ENCODE measurements at regions not wholly inside any gene's neighbourhood (a gene's known extent, or its start where the extent isn't known, plus 50 kb on each side); places are given as distances from the start of the nearest gene placed in this dataset.

DNA sequence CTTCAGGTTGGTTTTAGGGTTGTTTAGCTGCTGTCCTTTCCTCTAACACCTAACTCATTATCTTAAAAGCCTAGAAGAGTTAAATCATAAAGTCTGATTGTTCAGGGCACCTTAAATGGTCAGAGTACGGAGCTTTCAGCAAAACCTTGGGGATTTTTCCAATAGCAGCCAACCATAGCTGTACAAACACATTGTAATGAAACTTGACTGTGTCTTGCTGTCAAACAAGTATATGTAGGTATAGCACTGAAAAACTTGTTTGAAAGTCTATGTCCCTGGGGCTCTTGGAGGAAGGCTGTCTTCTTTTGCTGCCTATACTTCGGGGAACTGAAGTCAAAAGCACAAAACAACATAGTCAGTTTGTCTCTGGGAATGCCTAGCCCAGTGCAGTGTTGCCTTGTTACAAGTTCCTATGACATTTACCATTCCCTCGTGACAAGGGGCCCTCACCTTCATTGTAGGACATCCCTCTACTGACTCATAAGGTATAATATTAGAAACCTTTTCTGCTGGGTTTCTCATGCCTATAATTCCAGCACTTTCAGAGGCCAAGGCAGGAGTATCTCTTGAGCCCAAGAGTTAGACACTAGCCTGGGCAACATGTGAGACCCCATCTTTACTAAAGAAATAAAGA lies 474.5 kb upstream of the NBEA start:
- no peak for DNase-seq (ENCODE audit: low read depth)

DNA sequence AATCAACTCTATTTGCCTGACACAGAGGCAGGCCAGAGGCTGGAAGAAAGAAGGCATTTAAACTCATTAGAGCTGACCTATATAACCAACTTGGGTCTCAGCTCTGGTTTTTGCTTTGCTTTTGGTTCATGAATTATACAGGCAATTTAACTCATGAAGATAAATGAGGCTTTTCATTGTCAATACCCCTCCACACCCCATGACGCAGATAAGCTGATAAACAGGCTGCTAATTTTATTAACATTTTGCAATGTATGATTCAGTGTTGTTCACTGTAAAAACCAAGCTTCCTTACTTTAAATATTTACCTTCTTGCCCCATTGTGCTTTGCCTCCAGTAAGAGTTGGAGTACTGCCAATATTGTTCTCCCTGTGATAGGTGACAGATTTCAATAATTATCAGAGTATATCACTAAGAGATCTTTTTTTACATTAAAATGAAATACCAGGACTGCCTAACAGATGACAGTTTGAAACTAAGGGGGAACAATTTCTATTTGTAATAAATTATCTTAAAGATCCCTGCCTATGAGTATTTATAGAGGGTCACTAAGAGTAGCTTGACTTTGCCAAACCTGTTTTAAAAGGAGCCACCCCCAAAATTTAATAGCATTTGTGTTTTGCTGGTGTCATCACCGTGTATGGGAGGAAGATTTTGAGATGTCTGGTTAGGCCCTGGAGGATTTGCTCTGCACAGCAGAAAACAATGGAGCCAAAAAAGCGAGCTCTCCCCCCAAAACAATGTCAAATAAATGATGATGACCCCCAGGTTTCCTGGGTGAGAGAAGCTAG lies 472.7 kb upstream of the NBEA start:
- DNase-seq (ENCODE audit: low read depth) = peak; percentile 7

DNA sequence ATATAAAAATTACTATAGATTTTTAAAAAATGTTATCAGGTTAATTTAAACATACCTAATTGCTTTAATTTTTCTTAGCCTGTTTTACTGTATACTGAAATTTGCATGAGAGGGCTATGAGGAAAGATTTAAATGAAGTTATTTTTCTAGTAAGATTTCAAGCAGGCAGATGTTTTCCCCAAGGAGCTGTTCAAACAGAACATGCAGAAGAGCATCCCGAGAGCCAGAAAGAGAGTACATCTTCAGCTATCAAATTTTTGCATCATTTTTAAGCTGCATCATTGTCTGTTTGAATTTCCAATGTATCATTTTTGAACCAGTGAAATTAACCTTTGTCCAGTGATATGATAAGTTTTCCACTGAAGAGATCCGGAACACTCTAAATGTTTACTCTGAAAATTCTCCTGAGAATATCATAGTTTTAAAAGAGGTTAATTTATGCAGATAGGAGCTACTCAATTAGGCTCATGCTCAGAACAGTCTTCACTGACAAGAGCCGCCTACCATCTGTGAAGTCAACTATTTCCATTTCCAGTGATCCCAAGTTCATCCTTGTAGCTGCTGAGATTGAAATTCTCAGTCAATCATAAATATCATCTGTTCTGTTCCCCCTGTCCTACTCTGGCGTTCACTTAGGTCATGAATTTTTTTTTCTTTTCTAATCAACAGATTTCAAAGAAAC lies 467.7 kb upstream of the NBEA start:
- no peak for DNase-seq (ENCODE audit: low read depth)

DNA sequence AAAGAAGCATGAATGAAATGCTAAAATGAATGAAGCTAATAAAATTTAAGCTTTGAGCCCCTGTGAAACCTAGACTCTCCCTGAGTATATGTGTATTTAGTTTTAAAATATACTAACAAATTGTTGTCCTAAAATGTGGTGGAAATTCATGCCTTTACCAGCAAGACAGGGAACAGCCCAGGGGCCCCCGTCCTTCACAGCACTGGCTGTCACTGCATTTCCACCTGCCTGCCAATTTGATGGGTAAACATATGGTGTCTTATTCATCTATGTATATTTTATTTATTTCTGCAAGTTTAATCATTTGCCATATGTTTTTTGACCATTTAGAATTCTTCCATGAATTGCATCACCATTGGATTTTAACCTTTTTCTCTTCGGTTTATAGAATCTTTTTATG lies 463.7 kb upstream of the NBEA start:
- no peak for DNase-seq (ENCODE audit: low read depth)

DNA sequence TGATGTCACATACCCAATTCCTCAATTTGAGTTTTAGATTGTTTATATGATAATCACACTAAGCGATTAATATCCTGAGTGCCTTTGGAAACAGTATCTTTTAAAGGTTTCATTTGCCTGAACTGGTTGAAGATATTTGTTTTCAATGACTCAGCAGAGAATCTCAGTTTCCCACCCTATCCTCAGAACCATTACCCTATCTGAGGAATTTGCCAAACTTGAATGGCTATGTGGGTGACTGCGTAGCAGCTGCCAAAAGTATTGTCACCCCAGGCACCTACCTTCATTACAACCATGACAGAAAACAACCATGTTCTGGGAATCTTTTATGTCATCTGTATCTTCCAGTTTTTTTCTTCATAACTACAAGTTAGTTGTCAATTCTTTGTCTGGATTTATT lies 440.1 kb upstream of the NBEA start:
- DNase-seq (ENCODE audit: low read depth) = no peak

DNA sequence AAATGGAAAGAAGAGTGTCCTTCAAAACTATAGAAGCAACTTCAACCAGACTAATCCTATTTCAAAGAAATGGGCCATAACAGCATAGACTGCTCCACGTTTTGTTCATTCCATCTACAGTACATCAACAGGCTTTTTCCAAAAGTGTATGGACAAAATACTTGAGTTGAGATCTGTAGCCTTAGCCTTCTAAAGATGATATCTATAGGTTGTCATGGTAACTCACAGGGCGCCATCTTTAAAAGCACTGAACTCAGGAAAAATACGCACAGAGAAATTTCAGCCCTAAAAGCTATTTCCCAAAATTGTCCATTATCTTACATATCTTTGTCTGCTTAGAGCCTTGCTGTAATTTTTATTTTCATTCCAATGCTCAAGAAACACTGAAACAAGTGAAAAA lies 439.4 kb upstream of the NBEA start:
- no peak for DNase-seq (ENCODE audit: low read depth)

DNA sequence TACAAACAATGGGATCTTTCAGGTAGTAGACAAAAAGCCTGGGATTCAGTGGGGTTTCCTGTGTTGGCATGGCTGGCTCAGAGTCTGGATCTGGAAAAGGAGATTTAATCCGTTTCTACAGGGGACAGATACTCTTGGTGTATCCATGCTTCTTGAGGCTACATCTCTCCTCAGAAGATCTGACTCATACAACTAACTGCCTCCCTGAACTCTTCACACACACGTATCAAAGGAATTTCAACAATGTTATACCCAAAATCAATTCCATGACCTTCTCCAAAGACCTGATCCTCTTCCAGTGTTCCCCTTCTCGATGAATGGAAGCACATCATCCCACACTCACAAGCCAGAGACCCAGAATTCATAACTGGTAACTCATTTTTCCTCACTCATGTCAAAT lies 435.3 kb upstream of the NBEA start:
- DNase-seq (ENCODE audit: low read depth) = no peak

DNA sequence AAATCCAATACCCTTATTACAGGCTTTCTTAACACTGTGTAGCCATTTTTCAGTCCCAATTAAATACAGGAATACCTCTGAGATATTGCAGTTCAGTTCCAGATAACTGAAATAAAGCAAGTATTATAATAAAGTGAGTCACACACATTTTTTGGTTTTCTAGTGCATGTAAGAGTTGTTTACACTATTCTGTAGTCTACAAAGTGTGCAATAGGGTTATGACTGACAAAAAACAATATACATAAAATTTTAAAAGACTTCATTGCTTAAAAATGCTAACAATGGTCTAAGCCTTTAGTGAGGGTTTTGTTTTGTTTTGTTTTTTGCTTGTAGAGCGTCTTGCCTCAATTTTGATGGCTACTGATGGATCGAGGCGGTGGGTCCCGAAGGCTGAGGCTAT lies 434.4 kb upstream of the NBEA start:
- DNase-seq (ENCODE audit: low read depth) = no peak

DNA sequence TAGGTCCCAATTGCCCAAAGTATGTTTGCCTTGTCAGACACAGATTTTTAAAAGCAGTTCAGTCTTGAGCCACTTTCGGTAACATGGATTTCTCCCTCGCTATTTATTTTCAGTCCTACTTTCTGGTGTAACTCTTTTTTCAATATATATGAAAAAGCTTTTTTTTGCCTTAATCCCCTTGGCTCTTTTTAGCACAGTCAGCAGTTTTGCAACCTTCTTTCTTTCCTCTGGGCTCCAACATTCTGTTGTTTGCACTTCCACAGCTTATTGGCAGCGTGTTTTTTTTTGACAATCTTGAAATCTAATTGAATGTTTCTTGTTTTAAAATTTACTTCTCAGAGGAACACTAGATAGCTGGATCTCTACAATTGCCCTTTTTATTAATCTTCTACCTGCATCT lies 429.3 kb upstream of the NBEA start:
- no peak for DNase-seq (ENCODE audit: low read depth)

DNA sequence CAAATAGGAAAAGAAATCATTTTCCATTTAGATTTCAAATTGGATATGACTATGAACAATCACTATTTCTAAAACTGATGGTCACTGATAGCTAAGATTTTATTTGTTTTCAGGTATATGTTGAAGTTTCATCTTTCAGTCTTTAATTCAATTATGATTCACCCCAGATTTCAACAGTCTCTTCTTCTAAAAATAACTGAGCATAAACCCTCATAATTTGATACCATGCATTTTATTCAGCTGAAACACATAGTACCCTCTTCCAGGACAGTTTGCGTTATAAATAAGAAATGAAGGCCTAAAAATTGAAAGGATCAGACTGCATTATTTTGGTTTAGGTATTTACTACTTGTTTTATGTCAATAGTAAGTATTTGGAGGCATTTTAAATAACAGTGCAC lies 428.5 kb upstream of the NBEA start:
- DNase-seq (ENCODE audit: low read depth) = peak; percentile 15

DNA sequence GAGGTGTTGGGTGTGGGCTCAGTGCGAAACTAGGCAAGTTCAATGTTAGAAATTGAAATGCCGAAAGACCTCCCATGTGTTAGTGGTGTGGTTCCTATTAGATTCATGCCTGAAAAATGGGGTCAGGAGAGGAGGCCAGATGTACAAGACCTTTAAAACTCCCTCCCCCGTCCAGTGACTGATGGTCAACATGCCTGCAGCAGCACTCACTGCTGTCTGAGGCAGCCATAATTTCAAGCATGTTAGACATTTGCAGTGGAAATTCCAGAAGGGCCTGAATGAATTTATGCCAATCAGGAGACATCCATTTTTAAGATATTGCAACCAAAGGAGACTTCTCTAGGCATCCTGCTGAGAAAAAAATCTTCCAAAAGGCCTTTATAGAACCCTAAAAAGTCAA lies 426.9 kb upstream of the NBEA start:
- DNase-seq (ENCODE audit: low read depth) = no peak

DNA sequence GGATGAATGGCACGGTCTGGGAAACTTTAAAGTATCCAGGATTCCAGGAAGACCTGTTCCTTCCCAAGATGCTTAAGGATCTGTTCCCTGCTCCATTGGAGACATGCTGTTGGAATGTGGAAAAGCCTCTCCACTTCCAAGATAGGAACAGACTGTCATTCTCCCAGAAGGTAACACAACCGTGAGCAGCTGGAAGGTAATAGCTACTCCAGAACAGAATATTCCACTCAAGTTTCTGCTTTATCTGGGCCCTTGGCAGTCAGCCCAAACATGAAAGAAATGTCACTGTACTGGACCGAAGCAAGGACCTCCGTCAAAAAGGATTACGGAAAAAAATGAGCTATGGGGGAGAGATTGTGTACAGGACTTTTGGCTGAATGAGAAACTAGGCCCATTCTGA lies 420.9 kb upstream of the NBEA start:
- DNase-seq (ENCODE audit: low read depth) = no peak

DNA sequence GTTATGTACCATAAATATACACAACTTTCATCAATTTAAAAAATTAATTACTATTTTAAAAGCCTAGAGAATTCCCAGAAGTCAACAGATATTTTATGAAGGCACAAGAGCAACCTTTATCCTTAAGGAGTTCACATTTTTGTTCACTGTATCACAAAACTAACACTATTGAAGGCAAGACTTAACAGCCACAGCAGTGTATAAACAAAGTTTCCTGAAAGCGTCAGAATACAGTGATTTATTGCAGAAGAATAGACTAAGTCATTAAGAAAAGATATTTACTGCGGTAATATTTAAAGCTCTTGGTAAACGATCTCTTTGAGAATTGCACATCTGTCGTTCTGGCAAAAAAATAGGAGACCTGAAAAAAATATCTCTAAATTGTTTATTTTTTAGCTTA lies 419.3 kb upstream of the NBEA start:
- DNase-seq (ENCODE audit: low read depth) = no peak

DNA sequence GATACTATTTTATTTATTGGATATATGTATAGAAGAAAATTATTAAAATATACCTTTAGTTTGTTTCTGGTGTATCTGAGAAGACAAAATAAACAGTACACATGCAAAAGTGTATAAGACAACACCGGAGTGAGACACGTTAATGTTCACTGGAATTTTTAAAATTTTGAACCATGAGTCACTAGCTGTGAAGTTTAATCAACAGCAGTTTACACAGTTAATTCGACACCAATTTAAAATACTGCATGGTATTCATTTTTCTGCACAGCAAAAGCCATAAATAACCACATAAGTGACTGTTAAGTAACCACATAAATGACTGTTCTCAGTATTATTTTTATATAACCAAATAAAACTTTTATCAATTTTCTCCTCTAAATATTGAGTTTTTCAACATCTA lies 418.7 kb upstream of the NBEA start:
- DNase-seq (ENCODE audit: low read depth) = no peak

DNA sequence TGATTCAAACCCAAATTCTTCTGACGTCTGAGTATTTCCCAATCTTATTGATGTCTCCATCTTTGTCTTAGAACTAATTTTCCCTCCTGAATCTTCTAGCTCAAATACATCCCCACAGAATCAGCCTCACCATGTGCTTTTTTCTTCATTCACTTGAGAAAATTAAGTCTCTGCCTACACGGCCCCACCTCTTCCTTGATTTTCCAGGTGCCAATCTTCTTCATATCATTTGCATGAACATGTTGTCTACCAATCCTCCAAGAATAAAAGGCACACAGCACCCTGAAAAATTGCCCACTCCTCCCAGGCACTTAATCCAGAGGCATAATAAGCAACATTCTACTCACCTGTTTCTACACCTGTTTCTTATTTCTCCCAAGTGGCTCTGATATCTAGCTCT lies 408.1 kb upstream of the NBEA start:
- DNase-seq (ENCODE audit: low read depth) = no peak

DNA sequence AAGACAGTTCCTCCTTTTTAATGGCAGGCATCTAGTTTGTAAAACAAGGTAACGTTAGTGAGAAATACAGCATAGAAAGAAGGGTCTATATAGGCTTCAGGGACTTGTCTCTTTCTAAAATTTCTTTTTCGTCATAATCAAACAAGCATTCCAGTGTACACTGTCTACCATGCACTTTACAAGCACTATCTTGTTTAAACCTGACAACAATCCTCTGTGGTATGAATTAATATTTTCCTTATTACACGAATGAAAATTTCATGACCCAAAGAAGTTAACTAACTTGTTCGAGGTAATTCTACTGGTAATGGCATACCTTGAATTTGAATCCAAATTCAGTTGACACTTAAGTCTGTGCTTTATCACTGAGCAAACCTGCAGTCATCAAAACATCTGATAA lies 399.7 kb upstream of the NBEA start:
- no peak for DNase-seq (ENCODE audit: low read depth)

DNA sequence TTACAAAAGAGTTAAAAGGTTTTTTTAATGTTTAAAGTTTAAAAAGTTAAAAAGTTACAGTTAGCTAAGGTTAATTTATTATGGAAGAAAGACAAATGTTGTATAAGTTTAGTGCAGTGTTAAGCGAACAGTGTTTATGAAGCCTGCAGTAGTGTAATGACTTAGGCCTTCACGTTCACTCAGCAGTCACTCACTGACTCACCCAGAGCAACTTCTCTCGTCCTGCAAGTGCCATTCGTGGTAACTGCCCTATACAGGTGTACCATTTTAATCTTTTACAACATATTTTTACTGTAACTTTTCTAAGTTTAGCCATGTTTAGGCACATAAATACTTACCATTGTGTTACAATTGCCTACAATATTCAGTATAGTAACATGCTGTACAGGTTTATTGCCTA lies 398.2 kb upstream of the NBEA start:
- DNase-seq (ENCODE audit: low read depth) = no peak

DNA sequence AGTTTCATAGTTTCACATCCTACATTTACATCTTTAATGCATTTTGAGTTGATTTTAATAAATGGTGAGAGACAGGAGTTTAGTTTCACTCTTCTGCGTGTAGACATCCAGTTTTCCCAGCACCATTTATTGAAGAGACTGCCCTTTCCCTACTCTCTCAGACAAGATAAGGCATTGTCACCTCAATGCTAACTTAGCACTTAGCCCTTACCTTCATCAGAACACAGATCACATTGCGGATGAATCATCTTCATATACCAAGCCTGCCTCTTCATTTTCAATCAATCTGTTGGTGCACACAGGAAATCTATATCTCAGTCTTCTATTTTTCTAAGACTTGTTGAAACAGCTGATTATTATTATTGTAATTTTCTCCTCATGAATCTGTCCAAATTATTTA lies 396.6 kb upstream of the NBEA start:
- no peak for DNase-seq (ENCODE audit: low read depth)

DNA sequence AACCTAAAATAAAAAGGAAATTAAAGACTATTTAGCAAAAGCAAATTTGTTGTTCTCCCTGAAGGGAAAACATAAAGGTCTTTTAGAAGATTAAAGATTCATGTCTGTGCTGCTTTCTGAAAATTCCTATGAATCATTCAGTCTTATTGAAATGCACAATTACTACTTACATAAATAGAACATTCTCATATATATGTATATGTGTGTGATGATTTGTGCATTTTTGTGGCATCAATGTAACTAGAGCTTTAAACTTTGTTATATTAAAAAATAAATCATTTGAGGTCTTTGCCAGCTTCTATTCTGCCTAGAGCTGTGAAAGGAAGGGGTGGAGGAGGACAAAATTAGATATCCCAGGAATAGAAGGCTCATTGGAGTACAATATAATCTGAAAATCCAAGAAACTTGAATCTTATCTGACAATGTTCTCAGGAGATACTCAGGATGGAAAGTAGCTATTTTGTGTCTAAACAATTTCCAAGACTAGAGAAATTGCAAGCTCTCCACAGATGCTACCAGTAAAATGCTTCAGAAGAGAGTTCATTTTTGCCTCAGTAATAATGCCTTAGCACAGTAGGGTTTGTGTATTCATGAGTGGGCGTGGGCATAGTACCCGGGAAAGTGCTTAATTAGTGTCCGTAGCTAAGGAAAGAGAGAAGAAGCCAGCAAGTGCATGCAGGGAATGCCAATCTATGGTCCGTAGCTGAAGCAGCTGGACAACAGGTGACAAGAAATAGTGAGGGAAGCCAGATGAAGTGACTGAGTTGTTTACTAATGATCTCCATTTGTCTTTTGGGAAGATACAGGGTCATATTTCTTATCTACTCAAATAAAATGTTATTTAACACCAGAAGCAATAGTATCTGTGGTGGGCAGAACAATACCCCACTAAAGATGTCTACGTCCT lies 395.5 kb upstream of the NBEA start:
- DNase-seq (ENCODE audit: low read depth) = no peak

DNA sequence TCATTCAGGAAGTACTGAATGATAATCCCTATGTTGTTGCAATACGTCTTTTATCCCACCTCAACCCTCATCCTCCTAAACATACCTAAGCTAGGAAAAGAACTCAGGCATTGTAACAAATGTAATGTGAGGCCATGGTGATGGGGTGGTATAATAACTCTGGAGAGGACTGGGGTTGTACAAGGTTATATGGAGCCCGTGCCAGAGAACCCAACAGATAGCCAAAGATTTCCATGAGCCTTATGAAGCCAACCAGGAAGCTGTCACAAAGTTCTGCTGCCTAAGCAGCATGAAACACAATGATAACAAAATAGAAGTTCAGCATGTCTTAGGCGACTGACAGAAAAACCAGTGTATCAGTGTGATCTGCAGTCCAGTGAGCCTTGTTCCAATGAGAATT lies 394.1 kb upstream of the NBEA start:
- DNase-seq (ENCODE audit: low read depth) = no peak

DNA sequence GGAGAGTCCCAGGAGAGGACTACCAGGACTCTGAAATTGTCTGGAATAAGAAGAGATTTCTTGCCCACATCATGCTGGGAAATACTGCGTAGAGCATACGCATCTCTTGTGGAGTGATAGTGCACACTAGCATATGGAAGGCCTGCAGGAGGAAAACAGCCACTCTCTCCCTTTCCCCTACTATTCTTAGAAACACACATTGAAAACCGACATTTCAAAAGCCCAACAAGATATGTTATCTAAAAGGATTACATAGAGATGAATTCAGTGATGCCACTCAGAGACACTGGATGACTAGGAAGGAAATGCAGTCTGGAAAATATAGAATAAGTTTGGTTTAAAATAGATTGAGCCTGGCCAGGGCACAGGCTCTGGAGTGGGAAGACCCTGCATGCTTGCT lies 388.7 kb upstream of the NBEA start:
- DNase-seq (ENCODE audit: low read depth) = no peak

DNA sequence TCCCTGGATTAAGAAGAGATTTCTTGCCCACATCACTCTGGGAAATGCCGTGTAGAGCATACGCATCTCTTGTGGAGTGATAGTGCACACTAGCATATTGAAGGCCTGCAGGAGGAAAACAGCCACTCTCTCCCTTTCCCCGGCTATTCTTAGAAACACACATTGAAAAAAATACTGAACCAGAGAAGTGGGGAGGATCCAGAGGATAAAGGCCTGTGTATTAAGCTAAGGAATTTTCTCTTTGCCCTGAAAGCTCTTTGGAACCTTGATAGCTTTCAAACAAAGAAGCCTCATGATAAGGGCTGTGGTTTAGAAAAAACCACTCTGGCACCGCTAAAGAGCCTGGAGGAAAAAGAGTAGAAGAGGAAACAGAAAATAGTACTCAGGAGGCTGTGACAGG lies 386.1 kb upstream of the NBEA start:
- no peak for DNase-seq (ENCODE audit: low read depth)

DNA sequence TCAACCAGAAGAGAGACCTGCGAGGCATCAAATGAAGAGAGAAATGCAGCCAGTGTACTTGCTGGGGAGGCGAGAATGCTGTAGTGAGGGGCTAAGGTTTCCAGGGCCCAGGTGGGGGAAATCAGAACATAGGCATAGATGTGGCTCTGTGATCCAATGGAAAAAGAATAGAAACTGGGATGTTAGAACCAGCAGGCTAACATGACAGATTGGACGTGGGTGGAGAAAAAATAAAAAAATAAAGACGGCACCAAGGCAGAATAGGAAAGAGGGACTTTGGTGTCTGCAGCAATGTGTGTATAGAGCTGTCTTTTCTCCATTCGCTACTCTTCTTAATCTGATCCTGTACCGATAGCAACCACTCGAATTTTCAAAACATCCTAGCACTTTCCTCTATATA lies 381.0 kb upstream of the NBEA start:
- no peak for DNase-seq (ENCODE audit: low read depth)
